ENCODE measurements at regions not wholly inside any gene's neighbourhood (a gene's known extent, or its start where the extent isn't known, plus 50 kb on each side); places are given as distances from the start of the nearest gene placed in this dataset.
"Not testable (repeated sequence)": the region's sequence is repeated elsewhere in the genome, so short reads cannot be mapped to it uniquely, and the experiment has no call there.

GRCh38 chr15:68496751-68497150 lies 64.8 kb upstream of the ITGA11 start:
- H3K27ac Mint-ChIP-seq; H3K9me2 ChIP-seq (ENCODE audit: insufficient read depth): not testable (repeated sequence)

DNA sequence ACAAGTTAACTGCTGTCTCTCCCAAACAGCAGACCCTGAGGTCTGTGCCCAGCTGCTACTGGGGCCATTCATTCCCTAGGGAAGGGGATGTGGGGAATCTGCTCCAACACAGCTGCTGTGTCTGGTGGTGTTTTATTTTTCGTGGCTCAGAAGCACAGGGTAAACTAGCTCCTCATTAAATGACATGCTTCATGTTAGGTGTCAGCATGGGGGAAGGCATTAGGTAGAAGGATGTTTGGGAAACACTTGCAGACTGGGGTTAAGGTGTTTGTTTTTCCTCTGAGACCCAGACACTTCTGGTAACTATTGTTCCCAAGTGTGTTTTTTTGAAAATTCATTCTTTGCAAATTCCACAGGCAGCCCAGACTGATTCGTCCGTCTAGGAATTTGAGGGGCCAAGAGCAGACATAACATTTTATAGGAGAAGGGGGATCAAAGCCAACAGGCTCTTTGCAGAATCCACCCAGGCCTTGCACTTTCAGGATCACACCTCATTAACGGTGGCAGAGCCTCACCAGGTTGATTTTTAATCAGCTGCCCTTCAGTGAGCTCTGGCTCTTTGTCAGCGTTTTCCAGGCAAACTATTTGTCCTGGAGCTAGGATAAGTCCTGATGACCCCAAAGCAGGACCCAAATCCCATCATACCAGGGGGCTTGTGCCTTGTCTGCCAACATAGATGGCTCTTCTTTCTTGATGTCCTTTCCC lies 65.4 kb upstream of the ITGA11 start:
- no peak overlapping the region for H2AFZ ChIP-seq
- no peak for ATAC-seq
- no peaks in the 10 kb centered on the region for H4K20me1 ChIP-seq (replicated peaks; ENCODE audit: insufficient read depth)
- no peaks in the 10 kb centered on the region for H3K79me2 ChIP-seq (replicated peaks; ENCODE audit: insufficient read depth)
- H3F3A ChIP-seq (replicated peaks; ENCODE audit: low read depth) = no peaks in the 10 kb centered on the region
- TF ChIP-seq, protein P1, sequence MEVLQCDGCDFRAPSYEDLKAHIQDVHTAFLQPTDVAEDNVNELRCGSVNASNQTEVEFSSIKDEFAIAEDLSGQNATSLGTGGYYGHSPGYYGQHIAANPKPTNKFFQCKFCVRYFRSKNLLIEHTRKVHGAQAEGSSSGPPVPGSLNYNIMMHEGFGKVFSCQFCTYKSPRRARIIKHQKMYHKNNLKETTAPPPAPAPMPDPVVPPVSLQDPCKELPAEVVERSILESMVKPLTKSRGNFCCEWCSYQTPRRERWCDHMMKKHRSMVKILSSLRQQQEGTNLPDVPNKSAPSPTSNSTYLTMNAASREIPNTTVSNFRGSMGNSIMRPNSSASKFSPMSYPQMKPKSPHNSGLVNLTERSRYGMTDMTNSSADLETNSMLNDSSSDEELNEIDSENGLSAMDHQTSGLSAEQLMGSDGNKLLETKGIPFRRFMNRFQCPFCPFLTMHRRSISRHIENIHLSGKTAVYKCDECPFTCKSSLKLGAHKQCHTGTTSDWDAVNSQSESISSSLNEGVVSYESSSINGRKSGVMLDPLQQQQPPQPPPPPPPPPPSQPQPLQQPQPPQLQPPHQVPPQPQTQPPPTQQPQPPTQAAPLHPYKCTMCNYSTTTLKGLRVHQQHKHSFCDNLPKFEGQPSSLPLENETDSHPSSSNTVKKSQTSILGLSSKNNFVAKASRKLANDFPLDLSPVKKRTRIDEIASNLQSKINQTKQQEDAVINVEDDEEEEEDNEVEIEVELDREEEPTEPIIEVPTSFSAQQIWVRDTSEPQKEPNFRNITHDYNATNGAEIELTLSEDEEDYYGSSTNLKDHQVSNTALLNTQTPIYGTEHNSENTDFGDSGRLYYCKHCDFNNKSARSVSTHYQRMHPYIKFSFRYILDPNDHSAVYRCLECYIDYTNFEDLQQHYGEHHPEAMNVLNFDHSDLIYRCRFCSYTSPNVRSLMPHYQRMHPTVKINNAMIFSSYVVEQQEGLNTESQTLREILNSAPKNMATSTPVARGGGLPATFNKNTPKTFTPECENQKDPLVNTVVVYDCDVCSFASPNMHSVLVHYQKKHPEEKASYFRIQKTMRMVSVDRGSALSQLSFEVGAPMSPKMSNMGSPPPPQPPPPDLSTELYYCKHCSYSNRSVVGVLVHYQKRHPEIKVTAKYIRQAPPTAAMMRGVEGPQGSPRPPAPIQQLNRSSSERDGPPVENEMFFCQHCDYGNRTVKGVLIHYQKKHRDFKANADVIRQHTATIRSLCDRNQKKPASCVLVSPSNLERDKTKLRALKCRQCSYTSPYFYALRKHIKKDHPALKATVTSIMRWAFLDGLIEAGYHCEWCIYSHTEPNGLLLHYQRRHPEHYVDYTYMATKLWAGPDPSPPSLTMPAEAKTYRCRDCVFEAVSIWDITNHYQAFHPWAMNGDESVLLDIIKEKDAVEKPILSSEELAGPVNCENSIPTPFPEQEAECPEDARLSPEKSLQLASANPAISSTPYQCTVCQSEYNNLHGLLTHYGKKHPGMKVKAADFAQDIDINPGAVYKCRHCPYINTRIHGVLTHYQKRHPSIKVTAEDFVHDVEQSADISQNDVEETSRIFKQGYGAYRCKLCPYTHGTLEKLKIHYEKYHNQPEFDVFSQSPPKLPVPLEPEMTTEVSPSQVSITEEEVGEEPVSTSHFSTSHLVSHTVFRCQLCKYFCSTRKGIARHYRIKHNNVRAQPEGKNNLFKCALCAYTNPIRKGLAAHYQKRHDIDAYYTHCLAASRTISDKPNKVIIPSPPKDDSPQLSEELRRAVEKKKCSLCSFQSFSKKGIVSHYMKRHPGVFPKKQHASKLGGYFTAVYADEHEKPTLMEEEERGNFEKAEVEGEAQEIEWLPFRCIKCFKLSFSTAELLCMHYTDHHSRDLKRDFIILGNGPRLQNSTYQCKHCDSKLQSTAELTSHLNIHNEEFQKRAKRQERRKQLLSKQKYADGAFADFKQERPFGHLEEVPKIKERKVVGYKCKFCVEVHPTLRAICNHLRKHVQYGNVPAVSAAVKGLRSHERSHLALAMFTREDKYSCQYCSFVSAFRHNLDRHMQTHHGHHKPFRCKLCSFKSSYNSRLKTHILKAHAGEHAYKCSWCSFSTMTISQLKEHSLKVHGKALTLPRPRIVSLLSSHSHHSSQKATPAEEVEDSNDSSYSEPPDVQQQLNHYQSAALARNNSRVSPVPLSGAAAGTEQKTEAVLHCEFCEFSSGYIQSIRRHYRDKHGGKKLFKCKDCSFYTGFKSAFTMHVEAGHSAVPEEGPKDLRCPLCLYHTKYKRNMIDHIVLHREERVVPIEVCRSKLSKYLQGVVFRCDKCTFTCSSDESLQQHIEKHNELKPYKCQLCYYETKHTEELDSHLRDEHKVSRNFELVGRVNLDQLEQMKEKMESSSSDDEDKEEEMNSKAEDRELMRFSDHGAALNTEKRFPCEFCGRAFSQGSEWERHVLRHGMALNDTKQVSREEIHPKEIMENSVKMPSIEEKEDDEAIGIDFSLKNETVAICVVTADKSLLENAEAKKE (CRISPR knock-in tag; IDR thresholded peaks at IDR 0.05) = no peak
- TF ChIP-seq ZNF331 (CRISPR knock-in tag; IDR thresholded peaks at IDR 0.05; ENCODE audit: low read depth) (no peak), JUNB (IDR thresholded peaks at IDR 0.05; ENCODE audit: unreplicated experiment) (no peak), NANOG (IDR thresholded peaks at IDR 0.05; ENCODE audit: borderline replicate concordance) (no peak), ZNF114 (CRISPR knock-in tag; IDR thresholded peaks at IDR 0.05) (no peak), POLR2AphosphoS5 (IDR thresholded peaks at IDR 0.05; ENCODE audit: low read depth) (no peak), REST (IDR thresholded peaks at IDR 0.05; ENCODE audit: unreplicated experiment) (no peak), CTCF (conservative IDR thresholded peaks at IDR 0.05; ENCODE audit: low read depth in 2 of 2) (no peak), CREB1 (CRISPR knock-in tag; IDR thresholded peaks at IDR 0.05; ENCODE audit: low read depth) (no peak)
- Mint-ChIP-seq H3K4me3 (no peak overlapping the region), H3K4me1 (no peaks in the 10 kb centered on the region; the same call in 2 of the 3 replicates), H3K27me3 (ENCODE audit: insufficient read depth, low read depth, poor library complexity) (peaks cover 7% of the 10 kb centered on the region), H3K36me3 (ENCODE audit: low read depth) (no peaks in the 10 kb centered on the region), H3K27ac (no peak overlapping the region), H3K9me3 (no peaks in the 10 kb centered on the region)
- 0 out of 2 replicates have a peak, but pooled peaks cover 3% of the 10 kb centered on the region for H3K9me2 ChIP-seq (ENCODE audit: insufficient read depth)
- no peak overlapping the region for H3K4me3 ChIP-seq
- H3K4me1 ChIP-seq (ENCODE audit: insufficient read depth) = no peaks in the 10 kb centered on the region
- H3K4me2 ChIP-seq = no peak overlapping the region
- H3K27ac ChIP-seq (ENCODE audit: low read depth) = no peak overlapping the region
- DNase-seq (ENCODE audit: low spot score) = no peak
- no peaks in the 10 kb centered on the region for H3K36me3 ChIP-seq (ENCODE audit: insufficient read depth)
- no peaks in the 10 kb centered on the region for H3K27me3 ChIP-seq (ENCODE audit: insufficient read depth)

More at GRCh38 chr15:68496751-68497150, 64.8 kb upstream of the ITGA11 start:
- not testable (repeated sequence) for H3K4me3 ChIP-seq; DNase-seq (ENCODE audit: low spot score); H3K4me1 ChIP-seq (ENCODE audit: insufficient read depth); H3K36me3 ChIP-seq (ENCODE audit: insufficient read depth); H3K79me2 ChIP-seq (replicated peaks; ENCODE audit: insufficient read depth); H3K36me3 Mint-ChIP-seq (ENCODE audit: low read depth); H3K9me3 Mint-ChIP-seq; H3K4me3 Mint-ChIP-seq; H3K4me1 Mint-ChIP-seq; H2AFZ ChIP-seq; H3K27me3 ChIP-seq (ENCODE audit: insufficient read depth); H3K27ac ChIP-seq (ENCODE audit: low read depth); H3K27me3 Mint-ChIP-seq (ENCODE audit: insufficient read depth, low read depth, poor library complexity); ATAC-seq; H4K20me1 ChIP-seq (replicated peaks; ENCODE audit: insufficient read depth); H3K4me2 ChIP-seq; H3F3A ChIP-seq (replicated peaks; ENCODE audit: low read depth)
